Endothelial cell of umbilical vein (primary cell): ENCODE measurements at regions not wholly inside any gene's neighbourhood (a gene's known extent, or its start where the extent isn't known, plus 50 kb on each side); places are given as distances from the start of the nearest gene placed in this dataset.

Experiments used
- BruUV-seq: library from RNA; stranded (reverse); fragments of 400-500 nt; replicated peaks from 2 replicates; lab custom pipeline; 2021; lab: Mats Ljungman, UMichigan
- CTCF ChIA-PET: fragments of 300-600, 350-600 bp; sonication (Branson Sonifier 250); formaldehyde crosslinking; loops from one replicate; lab custom pipeline; 2021; ENCODE audit warnings: antibody characterized with exemption, inconsistent platforms; lab: Charles Lee
- POLR2A ChIA-PET: fragments of 300-600, 350-600 bp; sonication (Branson Sonifier 250); formaldehyde crosslinking; loops from one replicate; lab custom pipeline; 2021; ENCODE audit warnings: antibody characterized with exemption, inconsistent platforms; lab: Charles Lee
- DNase-seq: peaks from one replicate; pipeline ENCODE4 v3.0.0-alpha.2; 2011; ENCODE audit warnings: low read depth, low spot score
- FAIRE-seq: peaks from 2 replicates; lab custom pipeline; 2011; peaks lifted over from hg19 to GRCh38; lab: Jason Lieb, UNC
- H2AFZ ChIP-seq: 2 replicates; pipeline ENCODE4 v1.6.0; 2012; ENCODE audit warnings: low read depth, low read length, control low read depth, inconsistent platforms
- H3K27ac ChIP-seq: 2 replicates; pipeline ENCODE4 v1.5.1; 2011; ENCODE audit warnings: low read depth, mild to moderate bottlenecking, control low read depth, low read length, moderate library complexity; ENCODE audit not compliant: insufficient read depth
- H3K27me3 ChIP-seq, 2 experiments: 2 replicates each; pipeline versions ENCODE4 v1.6.0 to v1.6.1; 2011; ENCODE audit warnings: low read length in 2 of 2, mixed read lengths in 1 of 2; ENCODE audit not compliant: control insufficient read depth in 2 of 2, insufficient read depth in 2 of 2
- H3K36me3 ChIP-seq, 2 experiments: 2 replicates in 1 of 2; 3 replicates in 1 of 2; pipeline ENCODE4 v1.5.1; 2011; ENCODE audit warnings: low read length in 2 of 2, mild to moderate bottlenecking in 1 of 2, moderate library complexity in 1 of 2; ENCODE audit not compliant: control insufficient read depth in 2 of 2, insufficient read depth in 2 of 2; ENCODE audit errors: extremely low read depth in 1 of 2
- H3K4me1 ChIP-seq: 3 replicates; pipeline ENCODE4 v1.5.1; 2011; ENCODE audit warnings: mild to moderate bottlenecking, low read length; ENCODE audit not compliant: control insufficient read depth, insufficient read depth; ENCODE audit errors: extremely low read depth
- H3K4me2 ChIP-seq: 2 replicates; pipeline ENCODE4 v1.6.1; 2011; ENCODE audit warnings: low read length, control low read depth, mixed read lengths; ENCODE audit not compliant: insufficient read depth
- H3K4me3 ChIP-seq, 3 experiments: fragments of 200-600 bp in 1 of 3; sonication (generic), shearing (Covaris generic) in 1 of 3; replicated peaks in 1 of 3; 2 replicates each; pipeline ENCODE4 v1.5.1; 2011 to 2016; ENCODE audit warnings: control low read depth in 3 of 3, low read length in 3 of 3, mild to moderate bottlenecking in 2 of 3, inconsistent platforms in 1 of 3, low read depth in 1 of 3, moderate library complexity in 1 of 3; ENCODE audit not compliant: insufficient read depth in 1 of 3
- H3K79me2 ChIP-seq: 2 replicates; pipeline ENCODE4 v1.6.0; 2012; ENCODE audit warnings: low read length, inconsistent platforms; ENCODE audit not compliant: control insufficient read depth, insufficient read depth
- H3K9ac ChIP-seq: replicated peaks from 2 replicates; pipeline ENCODE3; 2011; ENCODE audit warnings: low read length, control low read depth; ENCODE audit not compliant: insufficient read depth; ENCODE audit errors: extremely low read depth
- H3K9me1 ChIP-seq: replicated peaks from 3 replicates; pipeline ENCODE4 v1.6.0; 2011; ENCODE audit warnings: mild to moderate bottlenecking, low read length; ENCODE audit not compliant: control insufficient read depth, insufficient read depth; ENCODE audit errors: extremely low read depth
- H3K9me3 ChIP-seq: replicated peaks from 2 replicates; pipeline ENCODE4 v1.5.1; 2012; ENCODE audit warnings: low read length, inconsistent platforms; ENCODE audit not compliant: control insufficient read depth, insufficient read depth
- H4K20me1 ChIP-seq: replicated peaks from 2 replicates; pipeline ENCODE3; 2011; ENCODE audit warnings: mild to moderate bottlenecking, low read length; ENCODE audit not compliant: control insufficient read depth, insufficient read depth; ENCODE audit errors: extremely low read depth
- CTCF ChIP-seq, 2 donors: IDR thresholded peaks; 1 replicate in 1 of 2; 2 replicates in 1 of 2; pipeline ENCODE4 v1.5.1; 2011; ENCODE audit warnings: low read length in 2 of 2, mild to moderate bottlenecking in 2 of 2, moderate library complexity in 2 of 2, control low read depth in 1 of 2, inconsistent platforms in 1 of 2, low read depth in 1 of 2; ENCODE audit not compliant: insufficient read depth in 1 of 2; ENCODE audit errors: extremely low read depth in 1 of 2
- EZH2 ChIP-seq: IDR thresholded peaks from 2 replicates; pipeline ENCODE4 v1.6.1; 2012; ENCODE audit warnings: borderline replicate concordance, low read depth, mild to moderate bottlenecking, moderate library complexity, low read length, inconsistent platforms; ENCODE audit not compliant: severe bottlenecking
- FOS ChIP-seq: IDR thresholded peaks from 2 replicates; pipeline ENCODE4 v1.6.1; 2011; ENCODE audit warnings: mild to moderate bottlenecking, low read length, moderate library complexity, borderline replicate concordance; ENCODE audit not compliant: insufficient read depth
- GATA2 ChIP-seq: IDR thresholded peaks from 2 replicates; pipeline ENCODE4 v1.7.0; 2011; ENCODE audit warnings: low read depth, mild to moderate bottlenecking, moderate library complexity, mixed read lengths, low read length; ENCODE audit not compliant: insufficient read length, insufficient read depth
- JUN ChIP-seq: IDR thresholded peaks from 2 replicates; pipeline ENCODE4 v1.6.1; 2011; ENCODE audit warnings: borderline replicate concordance, low read depth; ENCODE audit not compliant: insufficient read length, insufficient read depth
- MAX ChIP-seq: IDR thresholded peaks from 2 replicates; pipeline ENCODE4 v1.6.1; 2011; ENCODE audit not compliant: insufficient read depth, insufficient read length
- MYC ChIP-seq: IDR thresholded peaks from one replicate; pipeline ENCODE4 v1.6.1; 2011; ENCODE audit warnings: mild to moderate bottlenecking, low read depth, low read length
- POLR2A ChIP-seq: IDR thresholded peaks from 2 replicates; pipeline ENCODE4 v1.6.1; 2012; ENCODE audit warnings: low read depth, mild to moderate bottlenecking, control low read depth, low read length
- POLR2AphosphoS5 ChIP-seq: IDR thresholded peaks from 2 replicates; pipeline ENCODE4 v1.6.1; 2012; ENCODE audit warnings: low read depth, mild to moderate bottlenecking, control low read depth, low read length, moderate library complexity; ENCODE audit not compliant: insufficient read depth
- dilution Hi-C: fragments of 300-500 bp; cut with MboI; formaldehyde crosslinking; loops from one replicate; pipeline ENCODE4 v1.15.0; 2019; ENCODE audit warnings: low sequenced_read_pairs; ENCODE audit not compliant: extremely low pct_ligation_motif_present
- intact Hi-C: fragments of 100-400 bp; cut with micrococcal nuclease; formaldehyde crosslinking; loops from one replicate; pipeline ENCODE4 v1.10.0; 2022

- FAIRE-seq (no peak), DNase-seq (no peak)
- no peaks in the 10 kb centered on the region for H3K9me3 ChIP-seq
- ChIA-PET POLR2A (no interaction called here), CTCF (no interaction called here)
- no peak overlapping the region for H3K27ac ChIP-seq
- H3K4me1 ChIP-seq, result no peaks in the 10 kb centered on the region
- no peaks in the 10 kb centered on the region for H3K27me3 ChIP-seq
- dilution Hi-C loops (no loop called here), intact Hi-C loops (no loop called here)
- H3K9ac ChIP-seq, result no peak overlapping the region
- no peaks in the 10 kb centered on the region for H3K79me2 ChIP-seq
- BruUV-seq, result no TSS peak
- H3K4me3 ChIP-seq, result no peak overlapping the region
- no peaks in the 10 kb centered on the region for H4K20me1 ChIP-seq
- no peaks in the 10 kb centered on the region for H3K9me1 ChIP-seq
- no peaks in the 10 kb centered on the region for H3K36me3 ChIP-seq
- no peak for TF ChIP-seq JUN
- TF ChIP-seq POLR2AphosphoS5, result no peak
- no peak for TF ChIP-seq MYC
- no peak for TF ChIP-seq CTCF (IDR thresholded peaks at IDR 0.05; ENCODE audit: extremely low read depth in 1 of 2, insufficient read depth in 1 of 2, low read depth in 1 of 2, low read length in 2 of 2)
- TF ChIP-seq MAX, result no peak
- no peak for TF ChIP-seq FOS
- no peak for TF ChIP-seq GATA2
- TF ChIP-seq EZH2, result no peak
- TF ChIP-seq POLR2A, result no peak
- no peak overlapping the region for H3K4me2 ChIP-seq
- H2AFZ ChIP-seq, result no peak overlapping the region
Observed at GRCh38 chr12:73699318-73699717, 838.3 kb upstream of the ATXN7L3B start.
